ENCODE measurements at regions not wholly inside any gene's neighbourhood (a gene's known extent, or its start where the extent isn't known, plus 50 kb on each side); places are given as distances from the start of the nearest gene placed in this dataset.
"Not testable (repeated sequence)": the region's sequence is repeated elsewhere in the genome, so short reads cannot be mapped to it uniquely, and the experiment has no call there.

DNA sequence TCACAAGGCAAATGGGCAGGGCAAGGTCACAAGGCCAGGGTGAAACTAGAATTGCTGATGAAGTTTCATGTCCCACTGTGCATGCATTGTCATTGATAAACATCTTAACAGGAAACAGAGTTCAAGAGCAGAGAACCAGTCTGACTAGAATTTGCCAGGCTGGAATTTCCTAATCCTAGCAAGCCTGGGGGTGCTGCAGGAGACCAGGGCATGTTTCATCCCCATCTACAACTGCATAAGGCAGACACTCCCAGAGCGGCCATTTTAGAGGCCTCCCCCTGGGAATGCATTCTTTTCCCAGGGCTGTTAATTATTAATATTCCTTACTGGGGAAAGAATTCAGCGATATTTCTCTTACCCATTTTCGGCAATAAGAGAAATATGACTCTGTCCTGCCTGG lies 172.6 kb upstream of the XIST start:
- not testable (repeated sequence) for H2AK5ac ChIP-seq (ENCODE audit: low read length); H3K79me1 ChIP-seq (ENCODE audit: low read length); H2BK15ac ChIP-seq (replicated peaks; ENCODE audit: low read depth); H4K8ac ChIP-seq (ENCODE audit: low read depth, low read length); H3K27ac ChIP-seq (ENCODE audit: low read depth, low read length); H4K5ac ChIP-seq (ENCODE audit: low read length); H3K9ac ChIP-seq (ENCODE audit: low read length); H3K18ac ChIP-seq (ENCODE audit: low read length); H3K4me1 ChIP-seq (ENCODE audit: control insufficient read depth, low read depth, low read length); H3K4me2 ChIP-seq (ENCODE audit: low read length); H3K27me3 ChIP-seq (ENCODE audit: insufficient read depth, low read length, poor library complexity); H3K23ac ChIP-seq (ENCODE audit: low read length); H3K36me3 ChIP-seq (ENCODE audit: control insufficient read depth, insufficient read depth, low read length); H3K56ac ChIP-seq (ENCODE audit: low read length); H3K4me3 ChIP-seq (ENCODE audit: low read length); H3K4ac ChIP-seq (ENCODE audit: low read depth, low read length); DNase-seq; H3K79me2 ChIP-seq (ENCODE audit: control insufficient read depth, insufficient read depth, low read length); H2BK5ac ChIP-seq (ENCODE audit: low read length); H2BK120ac ChIP-seq (ENCODE audit: low read depth, low read length)
- WGBS (ENCODE audit: extremely low coverage, insufficient coverage, low lambda C conversion rate), result no CpG with 5 or more reads among the region's 3 CpGs

DNA sequence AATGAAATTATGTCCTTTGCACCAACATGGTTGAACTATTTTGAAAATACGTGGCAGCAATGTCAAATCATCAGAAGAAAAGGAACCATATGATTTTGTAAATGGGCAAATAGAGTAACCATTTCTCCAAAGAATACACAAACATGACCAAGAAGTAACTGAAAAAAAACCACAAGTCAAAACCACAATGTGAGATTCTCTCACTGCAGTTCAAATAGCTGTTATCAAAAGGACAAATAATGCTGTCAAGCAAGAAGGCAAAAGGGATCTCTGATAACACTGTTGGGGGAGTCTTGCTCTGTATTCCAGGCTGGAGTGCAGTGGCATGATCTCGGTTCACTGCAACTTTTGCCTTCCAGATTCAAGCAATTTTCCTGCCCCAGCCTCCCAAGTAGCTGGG lies 170.7 kb upstream of the XIST start:
- no peak overlapping the region for H3K18ac ChIP-seq (ENCODE audit: low read length)
- H3K79me1 ChIP-seq (ENCODE audit: low read length), result no peaks in the 10 kb centered on the region
- H3K4me3 ChIP-seq (ENCODE audit: low read length), result no peak overlapping the region
- H3K4me1 ChIP-seq (ENCODE audit: control insufficient read depth, low read depth, low read length), result no peaks in the 10 kb centered on the region
- no CpG with 5 or more reads among the region's 2 CpGs for WGBS (ENCODE audit: extremely low coverage, insufficient coverage, low lambda C conversion rate)
- no peak overlapping the region for H2BK15ac ChIP-seq (replicated peaks; ENCODE audit: low read depth)
- no peak overlapping the region for H4K8ac ChIP-seq (ENCODE audit: low read depth, low read length)
- no peaks in the 10 kb centered on the region for H3K27me3 ChIP-seq (ENCODE audit: insufficient read depth, low read length, poor library complexity)
- H2BK5ac ChIP-seq (ENCODE audit: low read length), result no peak overlapping the region
- H3K56ac ChIP-seq (ENCODE audit: low read length), result no peak overlapping the region
- H4K5ac ChIP-seq (ENCODE audit: low read length), result no peak overlapping the region
- no peak overlapping the region for H2BK120ac ChIP-seq (ENCODE audit: low read depth, low read length)
- no peak overlapping the region for H2AK5ac ChIP-seq (ENCODE audit: low read length)
- H3K36me3 ChIP-seq (ENCODE audit: control insufficient read depth, insufficient read depth, low read length), result no peaks in the 10 kb centered on the region
- no peak overlapping the region for H3K4ac ChIP-seq (ENCODE audit: low read depth, low read length)
- no peak overlapping the region for H3K4me2 ChIP-seq (ENCODE audit: low read length)
- H3K79me2 ChIP-seq (ENCODE audit: control insufficient read depth, insufficient read depth, low read length), result no peaks in the 10 kb centered on the region
- no peak for DNase-seq
- no peak overlapping the region for H3K9ac ChIP-seq (ENCODE audit: low read length)
- H3K23ac ChIP-seq (ENCODE audit: low read length), result no peak overlapping the region
- no peak overlapping the region for H3K27ac ChIP-seq (ENCODE audit: low read depth, low read length)

GRCh38 chrX:74018253-74018652 lies 165.7 kb upstream of the XIST start:
- H2BK5ac ChIP-seq (ENCODE audit: low read length), result no peak overlapping the region
- no peak overlapping the region for H3K56ac ChIP-seq (ENCODE audit: low read length)
- H3K4me3 ChIP-seq (ENCODE audit: low read length), result no peak overlapping the region
- no peak overlapping the region for H3K4me2 ChIP-seq (ENCODE audit: low read length)
- no peak overlapping the region for H4K5ac ChIP-seq (ENCODE audit: low read length)
- no peak overlapping the region for H3K9ac ChIP-seq (ENCODE audit: low read length)
- no peaks in the 10 kb centered on the region for H3K79me1 ChIP-seq (ENCODE audit: low read length)
- no peak for DNase-seq
- no peaks in the 10 kb centered on the region for H3K4me1 ChIP-seq (ENCODE audit: control insufficient read depth, low read depth, low read length)
- no peak overlapping the region for H4K8ac ChIP-seq (ENCODE audit: low read depth, low read length)
- H2BK120ac ChIP-seq (ENCODE audit: low read depth, low read length), result no peak overlapping the region
- H2AK5ac ChIP-seq (ENCODE audit: low read length), result no peak overlapping the region
- H3K36me3 ChIP-seq (ENCODE audit: control insufficient read depth, insufficient read depth, low read length), result no peaks in the 10 kb centered on the region
- H3K23ac ChIP-seq (ENCODE audit: low read length), result no peak overlapping the region
- no peaks in the 10 kb centered on the region for H3K79me2 ChIP-seq (ENCODE audit: control insufficient read depth, insufficient read depth, low read length)
- no peak overlapping the region for H2BK15ac ChIP-seq (replicated peaks; ENCODE audit: low read depth)
- H3K18ac ChIP-seq (ENCODE audit: low read length), result no peak overlapping the region
- H3K27ac ChIP-seq (ENCODE audit: low read depth, low read length), result no peak overlapping the region
- WGBS (ENCODE audit: extremely low coverage, insufficient coverage, low lambda C conversion rate), result no CpG with 5 or more reads among the region's 8 CpGs
- H3K27me3 ChIP-seq (ENCODE audit: insufficient read depth, low read length, poor library complexity), result no peaks in the 10 kb centered on the region
- no peak overlapping the region for H3K4ac ChIP-seq (ENCODE audit: low read depth, low read length)

- Histone ChIP-seq H3K4ac (ENCODE audit: low read depth, low read length) (no peak overlapping the region), H3K27me3 (ENCODE audit: insufficient read depth, low read length, poor library complexity) (no peaks in the 10 kb centered on the region), H3K9ac (ENCODE audit: low read length) (no peak overlapping the region), H3K23ac (ENCODE audit: low read length) (no peak overlapping the region), H2AK5ac (ENCODE audit: low read length) (no peak overlapping the region), H4K8ac (ENCODE audit: low read depth, low read length) (no peak overlapping the region), H3K56ac (ENCODE audit: low read length) (no peak overlapping the region), H4K5ac (ENCODE audit: low read length) (no peak overlapping the region), H3K4me1 (ENCODE audit: control insufficient read depth, low read depth, low read length) (no peaks in the 10 kb centered on the region), H3K27ac (ENCODE audit: low read depth, low read length) (no peak overlapping the region), H3K18ac (ENCODE audit: low read length) (no peak overlapping the region), H3K36me3 (ENCODE audit: control insufficient read depth, insufficient read depth, low read length) (no peaks in the 10 kb centered on the region), H3K4me2 (ENCODE audit: low read length) (no peak overlapping the region), H2BK120ac (ENCODE audit: low read depth, low read length) (no peak overlapping the region), H3K4me3 (ENCODE audit: low read length) (no peak overlapping the region), H2BK5ac (ENCODE audit: low read length) (no peak overlapping the region), H2BK15ac (replicated peaks; ENCODE audit: low read depth) (no peak overlapping the region), H3K79me1 (ENCODE audit: low read length) (no peaks in the 10 kb centered on the region), H3K79me2 (ENCODE audit: control insufficient read depth, insufficient read depth, low read length) (no peaks in the 10 kb centered on the region)
- DNase-seq, result peak; percentile 72
- WGBS (ENCODE audit: extremely low coverage, insufficient coverage, low lambda C conversion rate), result no CpG with 5 or more reads among the region's 7 CpGs
Observed at GRCh38 chrX:74015379-74016019, 163.0 kb upstream of the XIST start.

DNA sequence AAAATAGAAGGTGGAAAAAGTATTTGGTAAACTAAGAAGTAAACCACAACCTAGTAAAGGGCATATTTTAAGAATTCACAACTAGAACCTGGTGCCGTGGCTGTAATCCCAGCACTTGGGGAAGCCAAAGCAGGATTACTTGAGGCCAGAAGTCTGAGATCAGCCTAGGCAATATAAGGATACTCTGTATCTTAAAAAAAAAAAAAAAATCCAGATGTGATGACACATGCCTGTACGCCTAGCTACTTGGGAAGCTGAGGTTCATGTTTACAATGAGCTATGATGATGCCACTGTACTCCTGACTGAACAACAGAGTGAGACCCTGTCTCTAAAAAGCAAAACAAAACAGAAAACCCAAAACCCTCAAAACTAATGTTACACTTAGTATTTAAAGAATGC lies 156.5 kb upstream of the XIST start:
- Histone ChIP-seq H3K79me2 (ENCODE audit: control insufficient read depth, insufficient read depth, low read length) (no peaks in the 10 kb centered on the region), H3K9ac (ENCODE audit: low read length) (no peak overlapping the region), H3K79me1 (ENCODE audit: low read length) (no peaks in the 10 kb centered on the region), H3K56ac (ENCODE audit: low read length) (no peak overlapping the region), H4K5ac (ENCODE audit: low read length) (no peak overlapping the region), H2BK15ac (replicated peaks; ENCODE audit: low read depth) (no peak overlapping the region), H3K4me1 (ENCODE audit: control insufficient read depth, low read depth, low read length) (no peaks in the 10 kb centered on the region), H2BK120ac (ENCODE audit: low read depth, low read length) (no peak overlapping the region), H3K4me2 (ENCODE audit: low read length) (no peak overlapping the region), H3K36me3 (ENCODE audit: control insufficient read depth, insufficient read depth, low read length) (no peaks in the 10 kb centered on the region), H4K8ac (ENCODE audit: low read depth, low read length) (no peak overlapping the region), H2BK5ac (ENCODE audit: low read length) (no peak overlapping the region), H3K23ac (ENCODE audit: low read length) (no peak overlapping the region), H3K27ac (ENCODE audit: low read depth, low read length) (no peak overlapping the region), H3K4ac (ENCODE audit: low read depth, low read length) (no peak overlapping the region), H3K4me3 (ENCODE audit: low read length) (no peak overlapping the region), H3K18ac (ENCODE audit: low read length) (no peak overlapping the region), H2AK5ac (ENCODE audit: low read length) (no peak overlapping the region), H3K27me3 (ENCODE audit: insufficient read depth, low read length, poor library complexity) (no peaks in the 10 kb centered on the region)
- WGBS (ENCODE audit: extremely low coverage, insufficient coverage, low lambda C conversion rate), result no CpG with 5 or more reads among the region's 2 CpGs
- no peak for DNase-seq

DNA sequence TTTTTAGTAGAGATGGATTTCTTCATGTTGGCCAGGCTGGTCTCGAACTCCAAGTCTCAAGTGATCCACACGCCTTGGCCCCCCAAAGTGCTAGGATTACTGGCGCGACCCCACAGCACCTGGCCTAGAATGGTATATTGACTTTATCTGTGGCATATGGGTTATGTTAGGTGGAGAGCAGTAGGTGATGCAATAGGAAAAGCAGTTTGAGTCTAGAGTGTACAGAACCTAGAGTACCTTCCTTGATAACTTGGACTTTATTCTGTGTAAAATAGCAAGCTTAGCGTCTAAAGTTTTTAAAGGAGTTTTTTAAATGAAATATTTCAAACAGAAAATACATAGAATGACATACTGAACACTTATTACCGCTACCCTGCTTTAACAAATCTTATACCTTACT lies 139.5 kb upstream of the XIST start:
- DNase-seq, result no peak
- WGBS (ENCODE audit: extremely low coverage, insufficient coverage, low lambda C conversion rate), result no CpG with 5 or more reads among the region's 6 CpGs
- Histone ChIP-seq H2BK120ac (ENCODE audit: low read depth, low read length) (no peak overlapping the region), H3K79me2 (ENCODE audit: control insufficient read depth, insufficient read depth, low read length) (no peaks in the 10 kb centered on the region), H3K9ac (ENCODE audit: low read length) (no peak overlapping the region), H3K27ac (ENCODE audit: low read depth, low read length) (no peak overlapping the region), H2BK5ac (ENCODE audit: low read length) (no peak overlapping the region), H3K23ac (ENCODE audit: low read length) (no peak overlapping the region), H2AK5ac (ENCODE audit: low read length) (no peak overlapping the region), H4K5ac (ENCODE audit: low read length) (no peak overlapping the region), H3K4me3 (ENCODE audit: low read length) (no peak overlapping the region), H3K56ac (ENCODE audit: low read length) (no peak overlapping the region), H3K4me1 (ENCODE audit: control insufficient read depth, low read depth, low read length) (no peaks in the 10 kb centered on the region), H3K36me3 (ENCODE audit: control insufficient read depth, insufficient read depth, low read length) (no peaks in the 10 kb centered on the region), H4K8ac (ENCODE audit: low read depth, low read length) (no peak overlapping the region), H3K4ac (ENCODE audit: low read depth, low read length) (no peak overlapping the region), H3K27me3 (ENCODE audit: insufficient read depth, low read length, poor library complexity) (no peaks in the 10 kb centered on the region), H3K18ac (ENCODE audit: low read length) (no peak overlapping the region), H3K4me2 (ENCODE audit: low read length) (no peak overlapping the region), H3K79me1 (ENCODE audit: low read length) (no peaks in the 10 kb centered on the region), H2BK15ac (replicated peaks; ENCODE audit: low read depth) (no peak overlapping the region)

All from mesendoderm (in vitro differentiated cells).